Fibroblast of pulmonary artery (primary cell): ENCODE measurements at regions not wholly inside any gene's neighbourhood (a gene's known extent, or its start where the extent isn't known, plus 50 kb on each side); places are given as distances from the start of the nearest gene placed in this dataset.
"Not testable (repeated sequence)": the region's sequence is repeated elsewhere in the genome, so short reads cannot be mapped to it uniquely, and the experiment has no call there.

Experiments
- DNase-seq: peaks from one replicate; pipeline ENCODE4 v3.0.0-alpha.2; 2010; ENCODE audit warnings: low read depth
- H3K4me3 ChIP-seq: replicated peaks from 2 replicates; pipeline ENCODE4 v1.5.1; 2011; ENCODE audit warnings: low read depth, mild to moderate bottlenecking, control low read depth, low read length, moderate library complexity
- TF ChIP-seq, protein P1 (sequence below): IDR thresholded peaks from 2 replicates; pipeline ENCODE4 v1.5.1; 2011; ENCODE audit warnings: mild to moderate bottlenecking, control low read depth, low read length, inconsistent platforms; ENCODE audit errors: missing control alignments

GRCh38 chr20:25848222-25848621 lies 151.6 kb upstream of the ZNF337 start:
- no peak overlapping the region for H3K4me3 ChIP-seq
- TF ChIP-seq, protein P1, sequence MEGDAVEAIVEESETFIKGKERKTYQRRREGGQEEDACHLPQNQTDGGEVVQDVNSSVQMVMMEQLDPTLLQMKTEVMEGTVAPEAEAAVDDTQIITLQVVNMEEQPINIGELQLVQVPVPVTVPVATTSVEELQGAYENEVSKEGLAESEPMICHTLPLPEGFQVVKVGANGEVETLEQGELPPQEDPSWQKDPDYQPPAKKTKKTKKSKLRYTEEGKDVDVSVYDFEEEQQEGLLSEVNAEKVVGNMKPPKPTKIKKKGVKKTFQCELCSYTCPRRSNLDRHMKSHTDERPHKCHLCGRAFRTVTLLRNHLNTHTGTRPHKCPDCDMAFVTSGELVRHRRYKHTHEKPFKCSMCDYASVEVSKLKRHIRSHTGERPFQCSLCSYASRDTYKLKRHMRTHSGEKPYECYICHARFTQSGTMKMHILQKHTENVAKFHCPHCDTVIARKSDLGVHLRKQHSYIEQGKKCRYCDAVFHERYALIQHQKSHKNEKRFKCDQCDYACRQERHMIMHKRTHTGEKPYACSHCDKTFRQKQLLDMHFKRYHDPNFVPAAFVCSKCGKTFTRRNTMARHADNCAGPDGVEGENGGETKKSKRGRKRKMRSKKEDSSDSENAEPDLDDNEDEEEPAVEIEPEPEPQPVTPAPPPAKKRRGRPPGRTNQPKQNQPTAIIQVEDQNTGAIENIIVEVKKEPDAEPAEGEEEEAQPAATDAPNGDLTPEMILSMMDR = no peak
- no peak for DNase-seq

DNA sequence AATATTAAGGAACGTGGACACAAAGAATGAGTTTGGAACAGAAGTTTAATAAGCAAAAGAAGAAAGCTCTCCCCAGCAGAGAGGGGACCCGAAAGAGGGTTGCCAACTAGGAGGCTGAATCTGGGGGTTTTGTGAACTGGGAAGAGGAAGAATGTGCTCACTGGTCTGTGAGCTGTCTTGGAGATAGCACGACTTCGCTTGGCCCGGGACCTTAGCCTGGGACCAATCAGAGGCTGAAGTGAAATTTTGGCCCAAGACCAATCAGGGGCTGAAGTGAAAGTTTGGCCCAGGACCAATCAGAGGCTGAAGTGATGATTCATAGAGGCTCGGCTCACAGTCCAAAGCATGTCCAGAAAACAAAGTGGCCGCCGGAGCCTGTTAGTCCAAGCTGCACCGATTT lies 148.0 kb upstream of the ZNF337 start:
- not testable (repeated sequence) for H3K4me3 ChIP-seq, DNase-seq

- not testable (repeated sequence) for DNase-seq
Observed at GRCh38 chr20:25813511-25813910, 116.9 kb upstream of the ZNF337 start.

GRCh38 chr20:25798174-25798993 lies 101.7 kb upstream of the ZNF337 start:
- DNase-seq, H3K4me3 ChIP-seq: not testable (repeated sequence)

More at GRCh38 chr20:25813511-25813910, 116.9 kb upstream of the ZNF337 start:
- not testable (repeated sequence) for H3K4me3 ChIP-seq

DNA sequence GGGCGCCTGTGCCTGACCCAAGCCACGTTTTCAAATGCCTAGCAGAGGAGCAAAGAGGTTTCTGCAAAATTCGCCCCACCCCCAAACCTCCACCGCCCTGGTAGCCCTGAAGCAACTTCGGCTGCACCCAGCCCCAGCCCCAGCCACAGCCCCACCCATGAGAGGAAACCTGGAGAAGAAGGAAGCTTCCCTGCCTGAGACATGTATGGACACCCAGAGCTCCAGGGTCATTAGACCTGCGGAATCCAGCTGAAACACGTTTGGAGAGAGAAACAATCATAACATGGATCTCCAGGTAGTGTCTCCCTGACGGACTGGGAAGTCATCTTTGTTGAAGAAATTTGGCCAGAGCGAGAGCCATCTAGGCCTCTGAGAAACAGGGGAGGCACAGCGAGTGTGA lies 100.4 kb upstream of the ZNF337 start:
- DNase-seq, H3K4me3 ChIP-seq: not testable (repeated sequence)

GRCh38 chr20:25777241-25777640 lies 80.6 kb upstream of the ZNF337 start:
- not testable (repeated sequence) for DNase-seq

GRCh38 chr20:25774711-25775110 lies 78.1 kb upstream of the ZNF337 start:
- not testable (repeated sequence) for H3K4me3 ChIP-seq, DNase-seq

More at GRCh38 chr20:25777241-25777640, 80.6 kb upstream of the ZNF337 start:
- H3K4me3 ChIP-seq = not testable (repeated sequence)

- not testable (repeated sequence) for H3K4me3 ChIP-seq
Observed at GRCh38 chr20:25774203-25774602, 77.5 kb upstream of the ZNF337 start.

GRCh38 chr20:25772437-25772836 lies 75.8 kb upstream of the ZNF337 start:
- not testable (repeated sequence) for DNase-seq, H3K4me3 ChIP-seq

More at GRCh38 chr20:25774203-25774602, 77.5 kb upstream of the ZNF337 start:
- DNase-seq = not testable (repeated sequence)

DNA sequence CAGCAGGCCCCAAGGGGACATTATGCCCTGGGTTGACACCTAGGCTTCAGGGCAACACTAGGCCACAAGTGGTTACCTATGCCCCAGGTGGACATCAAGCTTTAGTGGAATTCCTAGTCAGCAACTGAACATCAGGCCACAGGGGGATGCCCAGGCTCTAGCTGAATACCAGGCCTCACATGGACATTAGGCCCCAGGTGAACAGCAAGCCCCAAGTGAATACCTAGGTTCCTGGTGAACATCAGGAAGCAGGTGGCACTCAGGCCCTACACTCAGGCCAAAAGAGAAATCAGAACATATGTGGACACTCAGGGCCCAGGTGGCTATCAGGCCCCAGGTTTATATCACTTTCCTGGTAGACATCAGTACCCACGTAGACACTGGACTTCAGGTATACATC lies 75.2 kb upstream of the ZNF337 start:
- DNase-seq, H3K4me3 ChIP-seq: not testable (repeated sequence)

DNA sequence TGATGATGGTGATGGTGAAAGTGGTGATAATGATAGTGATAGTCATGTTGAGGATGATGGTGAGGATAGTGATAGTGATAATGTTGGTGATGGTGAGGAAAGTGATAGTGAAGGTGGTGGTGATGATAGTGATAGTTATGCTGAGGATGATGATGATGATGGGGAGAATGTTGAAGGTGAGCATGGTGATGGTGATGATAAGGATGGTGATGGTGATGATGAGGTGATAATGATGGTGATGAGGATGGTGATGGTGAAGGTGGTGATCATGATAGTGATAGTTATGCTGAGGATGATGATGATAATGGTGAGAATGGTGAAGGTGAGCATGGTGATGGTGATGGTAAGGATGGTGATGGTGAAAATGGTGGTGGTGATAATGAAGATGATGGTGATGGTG lies 64.9 kb upstream of the ZNF337 start:
- no peak for DNase-seq
- TF ChIP-seq, protein P1 = no peak
- H3K4me3 ChIP-seq = no peak overlapping the region

DNA sequence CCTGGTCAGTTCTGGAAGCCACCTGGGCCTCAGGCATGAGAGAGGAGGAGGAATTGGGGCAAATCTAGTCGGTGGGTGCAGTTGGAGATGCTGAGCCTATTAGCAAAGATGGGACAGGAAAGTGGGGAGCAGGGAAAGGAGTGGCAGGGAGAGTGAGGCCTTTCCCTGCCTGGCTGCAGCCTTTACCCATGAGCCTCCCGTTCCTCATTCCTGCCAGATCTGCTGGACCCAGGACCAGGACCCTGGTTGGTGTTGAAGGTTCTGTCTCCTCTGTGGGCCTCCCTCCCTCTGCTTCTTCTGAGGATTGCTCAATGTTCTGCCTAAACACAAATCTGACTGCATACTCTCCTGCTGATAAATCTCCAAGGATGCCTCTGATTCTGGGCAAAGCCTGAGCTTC lies 64.4 kb upstream of the ZNF337 start:
- not testable (repeated sequence) for H3K4me3 ChIP-seq, DNase-seq
